ENCODE measurements at regions not wholly inside any gene's neighbourhood (a gene's known extent, or its start where the extent isn't known, plus 50 kb on each side); places are given as distances from the start of the nearest gene placed in this dataset.

DNA sequence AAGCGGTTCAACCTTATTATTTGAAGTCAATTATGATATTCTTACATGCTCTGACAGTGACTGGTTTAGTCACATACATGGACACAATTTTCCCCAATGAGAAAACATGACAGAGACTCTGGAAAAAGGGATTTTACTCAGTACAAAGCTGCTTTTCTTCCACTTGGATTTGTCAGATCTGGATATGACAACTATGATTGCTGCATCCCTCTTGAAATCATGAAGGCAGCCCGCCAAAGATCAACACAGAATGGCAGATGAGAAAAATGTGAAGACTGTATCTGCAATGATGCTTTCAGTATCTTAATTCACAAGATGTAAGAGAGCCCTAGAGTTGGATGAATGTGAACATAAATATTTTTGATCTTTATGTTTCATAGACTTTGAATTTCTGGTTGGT is 439.6 kb downstream of the CDH8 start:
- no peak for DNase-seq (ENCODE audit: low read depth in 2 of 2)
- TF ChIP-seq, protein P1, sequence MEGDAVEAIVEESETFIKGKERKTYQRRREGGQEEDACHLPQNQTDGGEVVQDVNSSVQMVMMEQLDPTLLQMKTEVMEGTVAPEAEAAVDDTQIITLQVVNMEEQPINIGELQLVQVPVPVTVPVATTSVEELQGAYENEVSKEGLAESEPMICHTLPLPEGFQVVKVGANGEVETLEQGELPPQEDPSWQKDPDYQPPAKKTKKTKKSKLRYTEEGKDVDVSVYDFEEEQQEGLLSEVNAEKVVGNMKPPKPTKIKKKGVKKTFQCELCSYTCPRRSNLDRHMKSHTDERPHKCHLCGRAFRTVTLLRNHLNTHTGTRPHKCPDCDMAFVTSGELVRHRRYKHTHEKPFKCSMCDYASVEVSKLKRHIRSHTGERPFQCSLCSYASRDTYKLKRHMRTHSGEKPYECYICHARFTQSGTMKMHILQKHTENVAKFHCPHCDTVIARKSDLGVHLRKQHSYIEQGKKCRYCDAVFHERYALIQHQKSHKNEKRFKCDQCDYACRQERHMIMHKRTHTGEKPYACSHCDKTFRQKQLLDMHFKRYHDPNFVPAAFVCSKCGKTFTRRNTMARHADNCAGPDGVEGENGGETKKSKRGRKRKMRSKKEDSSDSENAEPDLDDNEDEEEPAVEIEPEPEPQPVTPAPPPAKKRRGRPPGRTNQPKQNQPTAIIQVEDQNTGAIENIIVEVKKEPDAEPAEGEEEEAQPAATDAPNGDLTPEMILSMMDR (IDR thresholded peaks at IDR 0.05; ENCODE audit: low read depth, low read length), result no peak

DNA sequence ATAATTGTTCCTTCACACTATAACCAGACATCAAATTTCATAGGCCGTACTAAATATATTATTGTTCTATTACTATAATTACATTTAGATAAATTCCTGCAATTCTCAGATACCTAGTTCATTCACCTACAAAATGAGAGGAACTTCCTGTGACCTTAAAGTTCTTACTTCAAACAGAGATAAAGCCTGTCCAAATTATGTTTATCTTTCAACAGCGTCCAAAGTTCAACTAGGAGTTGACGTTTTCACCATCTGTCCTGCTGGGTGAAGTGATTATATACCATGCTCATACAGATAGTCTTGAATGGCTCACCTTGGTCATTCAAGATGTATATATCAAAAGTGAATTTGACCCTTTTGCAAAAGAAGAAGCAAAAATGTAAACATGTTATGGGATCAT is 440.6 kb downstream of the CDH8 start:
- TF ChIP-seq, protein P1 (IDR thresholded peaks at IDR 0.05; ENCODE audit: low read depth, low read length), result no peak
- no peak for DNase-seq (ENCODE audit: low read depth in 2 of 2)
- H3K4me3 ChIP-seq (replicated peaks in 1 of 2; ENCODE audit: low read depth in 2 of 2, low read length in 2 of 2), result no peak overlapping the region

More for the DNA sequence above, 439.6 kb downstream of the CDH8 start:
- H3K4me3 ChIP-seq (replicated peaks in 1 of 2; ENCODE audit: low read depth in 2 of 2, low read length in 2 of 2), result no peak overlapping the region

DNA sequence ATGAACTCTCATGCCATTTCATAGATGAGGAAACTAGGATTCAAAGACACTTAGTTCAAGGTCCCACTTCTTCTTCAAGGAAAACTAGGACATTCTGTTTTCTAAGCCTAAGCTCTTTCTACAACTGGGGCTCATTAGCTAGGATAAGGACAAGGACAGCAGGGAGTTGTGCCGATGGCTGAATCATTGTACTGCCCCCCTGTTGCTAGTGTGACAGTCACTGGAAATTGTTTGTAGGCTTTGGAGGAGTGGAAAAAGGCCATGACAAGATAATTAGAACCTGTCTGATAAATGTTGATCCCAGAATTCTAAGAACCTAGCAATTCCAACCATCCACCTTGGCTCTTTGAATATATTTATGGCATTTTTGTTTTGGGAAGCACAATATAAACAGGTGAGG is 445.7 kb downstream of the CDH8 start:
- no peak for DNase-seq (ENCODE audit: low read depth in 2 of 2)
- TF ChIP-seq, protein P1 (IDR thresholded peaks at IDR 0.05; ENCODE audit: low read depth, low read length), result no peak
- no peak overlapping the region for H3K4me3 ChIP-seq (replicated peaks in 1 of 2; ENCODE audit: low read depth in 2 of 2, low read length in 2 of 2)

DNA sequence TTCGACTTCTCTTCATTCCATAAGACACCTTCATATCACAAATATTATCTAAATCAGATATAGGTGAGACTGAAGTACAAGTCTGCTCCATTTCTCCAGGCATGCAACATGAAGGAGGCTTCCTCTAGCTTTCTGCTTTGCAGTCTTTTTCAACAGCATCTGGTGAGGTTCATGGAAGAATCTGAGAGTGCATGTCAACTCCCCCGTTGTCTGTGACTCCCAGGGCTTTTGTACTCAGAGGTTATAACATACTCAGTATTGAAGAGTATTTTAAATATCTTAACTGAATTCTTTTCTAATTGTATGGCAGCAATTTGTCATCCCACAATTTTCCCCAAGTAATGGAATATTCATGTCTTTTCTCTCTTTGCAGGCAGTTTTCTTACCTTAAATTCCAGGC is 448.7 kb downstream of the CDH8 start:
- no peak for DNase-seq (ENCODE audit: low read depth in 2 of 2)
- TF ChIP-seq, protein P1 (IDR thresholded peaks at IDR 0.05; ENCODE audit: low read depth, low read length), result no peak
- H3K4me3 ChIP-seq (replicated peaks in 1 of 2; ENCODE audit: low read depth in 2 of 2, low read length in 2 of 2), result no peak overlapping the region

DNA sequence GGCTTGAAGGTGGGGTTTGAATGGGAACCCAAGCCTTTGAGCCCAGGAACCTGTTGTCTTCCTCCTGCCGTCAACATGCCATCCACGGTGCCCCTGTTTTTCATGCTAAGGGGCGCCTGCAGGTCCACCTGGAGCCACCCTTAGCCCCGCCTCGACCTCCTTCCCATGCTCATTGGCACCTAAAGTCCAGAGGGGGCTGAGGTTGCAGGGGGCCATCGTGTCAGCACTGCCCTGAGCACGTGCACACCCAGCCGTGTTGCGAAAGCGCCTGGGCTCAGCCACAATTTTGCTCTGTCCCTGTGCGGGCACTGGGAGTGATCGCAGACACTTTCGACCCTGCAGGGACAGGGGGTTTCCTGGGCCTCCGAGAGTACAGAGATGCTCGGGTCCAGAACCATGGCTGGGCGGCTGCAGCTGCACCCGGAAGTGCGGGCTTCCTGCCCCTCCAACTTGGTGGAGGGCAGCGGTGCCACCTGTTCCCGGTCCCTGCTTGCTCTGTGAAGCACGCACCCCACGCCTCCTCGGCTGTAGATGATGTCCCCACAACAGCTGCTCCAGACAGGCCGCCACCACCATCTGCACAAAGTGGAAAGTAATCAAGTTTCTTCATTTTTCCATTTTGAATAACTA is 454.7 kb downstream of the CDH8 start:
- TF ChIP-seq, protein P1 (IDR thresholded peaks at IDR 0.05; ENCODE audit: low read depth, low read length), result no peak
- DNase-seq (ENCODE audit: low read depth in 2 of 2), result no peak
- no peak overlapping the region for H3K4me3 ChIP-seq (replicated peaks in 1 of 2; ENCODE audit: low read depth in 2 of 2, low read length in 2 of 2)

DNA sequence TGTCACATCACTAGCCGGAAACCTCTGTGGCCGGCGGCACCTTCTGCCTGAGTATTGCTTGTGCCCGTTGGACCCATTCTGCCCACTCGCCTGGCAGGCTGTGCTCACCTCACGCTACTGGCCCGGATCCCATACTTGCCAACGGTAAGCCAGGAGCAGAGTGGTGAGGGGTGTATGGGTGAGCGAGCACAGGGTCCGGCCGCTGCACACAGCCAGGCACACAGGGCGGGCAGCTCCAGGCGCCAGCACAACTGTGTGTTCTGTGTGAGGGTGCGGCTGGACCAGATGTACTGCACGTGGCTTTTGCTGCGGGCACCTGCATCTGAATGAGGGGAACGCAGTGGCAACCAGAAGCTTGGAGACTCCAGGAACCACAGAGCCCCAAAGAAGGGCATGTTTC is 455.7 kb downstream of the CDH8 start:
- TF ChIP-seq, protein P1 (IDR thresholded peaks at IDR 0.05; ENCODE audit: low read depth, low read length), result no peak
- H3K4me3 ChIP-seq (replicated peaks in 1 of 2; ENCODE audit: low read depth in 2 of 2, low read length in 2 of 2), result no peak overlapping the region

DNA sequence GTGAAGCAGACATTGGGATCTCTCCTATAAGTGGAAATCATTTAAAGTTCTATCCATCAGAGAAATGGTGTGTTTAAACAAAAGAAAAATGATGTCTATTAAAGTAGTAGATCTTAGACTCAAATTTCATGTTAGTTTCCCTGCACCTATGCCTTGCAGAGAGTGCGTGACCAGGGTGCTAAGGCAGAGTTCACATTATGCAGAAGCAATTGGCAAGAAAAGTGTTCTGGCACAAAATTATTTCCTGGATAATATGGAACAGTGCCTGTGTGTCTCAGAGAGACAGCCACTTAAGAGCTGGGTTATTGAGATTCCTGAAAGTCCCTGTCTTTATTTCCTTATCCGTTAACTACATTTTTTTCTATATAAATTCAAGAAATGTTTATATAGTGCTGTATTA is 457.0 kb downstream of the CDH8 start:
- H3K4me3 ChIP-seq (replicated peaks in 1 of 2; ENCODE audit: low read depth in 2 of 2, low read length in 2 of 2), result no peak overlapping the region
- TF ChIP-seq, protein P1 (IDR thresholded peaks at IDR 0.05; ENCODE audit: low read depth, low read length), result no peak
- DNase-seq (ENCODE audit: low read depth in 2 of 2), result no peak

More for the DNA sequence above, 455.7 kb downstream of the CDH8 start:
- DNase-seq (ENCODE audit: low read depth in 2 of 2), result no peak
